ENCODE measurements at regions not wholly inside any gene's neighbourhood (a gene's known extent, or its start where the extent isn't known, plus 50 kb on each side); places are given as distances from the start of the nearest gene placed in this dataset.
A peak's percentile ranks its signal among the peaks of the same experiment; 100 is the strongest.

DNA sequence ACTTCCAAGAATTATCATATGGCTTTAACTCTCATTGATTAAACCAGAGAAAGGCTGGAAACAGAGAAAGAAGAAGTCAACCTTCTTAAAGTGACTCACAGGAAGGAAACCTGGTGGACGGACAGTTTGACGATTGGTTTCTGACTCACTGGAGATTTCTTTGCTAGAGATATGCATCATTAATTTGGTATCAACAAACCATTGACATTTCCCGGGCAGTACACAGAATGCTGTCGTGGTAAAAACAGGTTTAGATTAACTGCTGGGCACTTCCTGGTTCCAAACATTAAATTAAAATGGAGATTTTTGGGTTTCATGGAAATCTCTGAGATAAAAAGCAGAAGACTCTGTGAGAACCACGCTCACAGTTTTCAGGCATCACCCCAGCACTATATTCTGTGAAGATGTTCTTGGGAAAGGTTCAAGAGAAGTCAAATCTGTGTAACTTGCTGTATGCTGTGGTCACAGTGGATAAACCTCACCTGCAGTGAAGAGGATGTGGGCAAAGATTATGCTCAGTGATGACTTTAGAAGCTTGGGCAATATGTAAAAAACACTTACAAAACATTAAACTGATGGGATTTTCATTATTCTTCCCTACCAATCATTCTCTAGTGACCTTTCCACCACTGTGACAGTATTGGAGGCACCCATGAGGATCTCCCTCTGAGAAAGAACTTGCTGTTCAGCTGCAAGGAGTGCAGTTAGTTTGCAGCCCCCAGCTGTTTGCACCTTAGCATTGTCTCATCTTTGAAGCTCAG lies 61.1 kb upstream of the CD44 start:
- DNase-seq: no peak

DNA sequence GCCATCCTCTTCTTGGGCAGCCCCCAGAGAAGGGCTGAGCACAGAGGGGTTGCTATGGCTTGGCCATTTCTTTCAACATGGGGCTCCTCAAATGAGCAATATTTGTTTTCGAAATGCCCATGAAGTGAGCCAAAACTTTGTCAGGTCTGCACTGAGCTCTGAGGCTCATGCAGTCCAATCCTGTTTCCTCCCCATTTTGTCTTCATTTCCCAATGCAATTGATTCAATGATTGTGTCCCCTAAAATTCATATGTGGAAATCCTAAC lies 60.6 kb upstream of the CD44 start:
- no peak for DNase-seq

DNA sequence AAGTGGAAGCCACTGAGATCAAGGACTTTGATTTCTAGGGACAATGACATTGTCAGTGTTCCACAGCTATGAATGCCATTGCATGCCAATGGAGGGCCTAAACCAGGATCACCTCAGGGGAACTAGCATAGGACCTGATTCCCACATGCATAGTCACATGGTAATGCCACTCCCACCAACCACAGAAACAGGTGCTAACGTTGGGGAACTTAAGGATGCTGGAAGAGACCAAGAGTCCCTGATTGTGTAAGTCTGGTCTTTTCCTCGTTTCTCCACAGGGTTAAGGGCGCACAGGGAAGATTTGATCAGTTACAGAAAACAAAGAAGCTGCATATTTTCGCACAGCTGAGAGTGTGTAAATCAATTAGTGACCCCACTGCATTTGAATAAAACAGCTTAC lies 59.4 kb upstream of the CD44 start:
- DNase-seq: no peak

DNA sequence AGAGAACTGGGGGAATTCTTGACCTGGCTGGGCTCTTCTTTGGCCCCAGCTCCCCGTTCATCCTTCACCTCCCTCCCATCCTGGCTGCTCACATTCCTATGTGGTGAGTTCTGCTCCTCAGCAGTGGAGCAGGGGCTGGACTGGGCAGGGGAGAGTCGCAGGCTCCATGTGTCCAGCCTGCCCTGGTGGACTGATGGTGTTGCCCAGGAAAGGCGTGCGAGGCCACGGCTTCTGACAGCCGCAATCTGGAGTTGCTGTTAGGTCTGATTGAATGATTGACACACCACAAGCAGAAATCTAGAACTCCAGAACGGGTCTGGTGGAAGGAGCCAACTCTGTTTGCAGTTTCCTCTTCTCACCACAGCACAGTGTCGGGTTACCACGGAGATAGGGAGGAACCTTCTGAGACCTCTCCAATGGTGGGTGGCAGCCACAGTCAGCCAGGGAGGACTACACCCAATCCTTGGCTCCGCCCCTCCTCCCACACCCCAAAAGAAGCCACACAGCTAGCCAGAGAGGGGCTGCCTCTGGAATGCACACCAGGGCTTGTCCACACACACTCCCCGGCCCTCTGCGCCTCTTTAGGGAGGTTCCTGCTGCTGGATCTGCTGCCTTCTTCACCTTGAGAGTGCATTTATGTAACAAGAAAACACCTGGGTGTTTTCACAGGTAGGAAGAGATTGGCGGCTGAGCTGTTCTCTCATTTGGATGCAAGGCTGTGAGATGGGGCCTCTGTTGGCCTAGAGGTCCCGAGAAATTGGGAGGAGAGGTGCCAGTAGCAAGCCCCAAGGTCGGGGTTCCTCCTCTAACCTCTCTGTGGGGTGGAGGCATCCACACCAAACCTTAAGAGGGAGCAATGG lies 56.4 kb upstream of the CD44 start:
- no peak for DNase-seq

DNA sequence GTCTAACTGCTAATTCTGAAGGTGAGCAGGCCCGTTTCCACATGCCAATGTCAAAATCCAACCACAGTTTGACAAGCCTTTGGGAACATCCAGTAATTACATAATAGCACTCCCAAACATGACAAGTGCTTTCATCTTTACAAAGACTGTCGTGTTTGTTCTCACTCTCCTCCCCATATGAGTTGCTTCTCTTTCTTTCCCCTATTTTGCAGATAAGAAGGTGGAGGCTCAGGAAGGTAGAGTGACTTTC lies 55.9 kb upstream of the CD44 start:
- no peak for DNase-seq

DNA sequence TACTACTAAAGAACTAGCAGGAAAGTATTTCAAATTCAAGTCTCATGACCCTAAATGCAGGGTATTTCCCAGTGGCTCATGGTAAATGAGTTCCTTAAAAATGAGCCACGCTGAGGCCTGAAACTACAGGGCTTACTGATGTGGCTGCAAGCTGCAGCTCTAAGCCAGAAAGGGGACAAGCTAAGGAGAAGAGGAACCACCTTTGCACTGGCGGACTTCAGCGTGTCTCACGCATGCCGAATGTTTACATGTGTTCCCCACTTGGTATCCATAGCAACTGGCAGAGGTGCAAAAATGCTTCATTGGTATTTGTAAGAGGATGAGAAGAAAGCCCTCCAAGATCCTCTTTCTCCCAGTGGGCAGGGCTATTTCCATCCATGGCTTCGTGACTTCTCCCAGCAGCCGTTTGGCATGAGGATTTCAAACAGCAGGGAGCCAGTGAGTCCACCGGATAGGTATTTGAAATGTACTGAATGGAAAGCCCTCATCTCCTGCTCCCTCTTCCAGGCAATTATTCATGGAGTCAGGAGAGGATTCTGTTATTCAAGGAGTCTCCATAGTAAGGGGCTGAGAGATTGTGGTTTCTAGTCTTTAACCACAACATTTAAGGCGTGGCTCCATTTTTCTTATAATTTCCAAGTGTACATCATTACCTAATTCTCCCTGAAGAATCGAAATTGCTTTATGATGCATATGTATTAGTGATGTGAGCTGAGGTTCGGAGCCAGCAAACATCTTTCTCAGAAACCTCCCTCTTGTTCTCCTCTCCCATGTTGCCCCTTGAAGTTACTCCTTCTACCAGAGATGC lies 55.3 kb upstream of the CD44 start:
- no peak for DNase-seq

DNA sequence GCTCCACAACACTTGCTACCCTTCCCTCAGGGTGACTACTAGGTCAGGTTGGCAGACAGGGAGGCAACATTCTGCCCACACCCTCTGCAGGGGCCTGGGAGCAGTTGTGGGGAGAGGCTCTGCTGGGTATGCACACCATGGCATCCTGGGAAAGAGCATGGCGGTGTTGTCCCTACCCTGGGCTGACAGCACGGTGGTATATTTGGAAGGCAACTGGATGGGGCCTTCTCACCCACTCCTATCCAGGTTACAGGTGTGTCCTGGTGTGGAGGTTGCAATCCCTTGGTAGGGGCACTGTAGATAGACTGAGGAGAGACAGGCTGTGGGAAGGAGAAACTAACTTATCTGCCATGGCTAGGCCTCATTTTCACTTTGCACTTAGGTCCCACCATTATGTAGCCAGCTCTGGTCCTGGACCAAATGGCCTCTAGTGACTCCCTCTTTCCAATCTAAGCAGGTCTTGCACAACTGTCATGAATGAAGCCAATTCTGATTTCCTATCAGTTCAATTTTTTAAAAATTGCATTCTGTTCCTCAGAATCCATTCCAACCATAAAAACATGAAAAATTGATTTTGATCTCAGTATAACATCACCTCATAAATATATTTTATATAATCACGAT lies 54.0 kb upstream of the CD44 start:
- no peak for DNase-seq

DNA sequence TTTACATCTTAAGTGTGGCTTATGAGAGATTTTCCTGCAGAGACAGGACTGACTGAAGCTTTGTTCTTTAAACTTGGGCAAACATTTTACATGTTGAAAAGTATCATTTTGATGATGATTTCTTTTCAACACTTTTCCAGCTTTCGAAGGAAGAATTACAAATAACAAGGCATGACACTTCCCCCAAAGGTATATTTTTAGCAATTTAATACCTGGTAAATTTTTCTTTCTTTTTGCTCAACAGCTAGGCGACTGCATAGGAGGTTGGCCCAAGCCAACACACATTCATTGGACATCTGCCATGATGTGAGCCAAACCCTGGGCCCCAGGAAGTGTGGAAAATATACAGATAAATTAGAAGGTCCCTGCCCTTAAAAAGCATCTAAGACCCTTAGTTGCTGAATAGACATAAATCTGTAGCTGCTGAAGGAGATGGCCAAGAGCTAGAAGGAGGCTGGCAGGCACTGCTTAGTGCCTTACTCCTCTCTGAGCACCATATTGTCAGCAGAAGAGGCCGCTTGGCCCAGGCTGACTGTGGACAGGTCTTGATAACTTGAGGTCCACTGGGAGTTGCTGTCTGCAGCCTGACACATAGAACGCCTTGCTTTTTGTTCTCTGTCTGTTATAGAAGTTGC lies 53.3 kb upstream of the CD44 start:
- DNase-seq: no peak

DNA sequence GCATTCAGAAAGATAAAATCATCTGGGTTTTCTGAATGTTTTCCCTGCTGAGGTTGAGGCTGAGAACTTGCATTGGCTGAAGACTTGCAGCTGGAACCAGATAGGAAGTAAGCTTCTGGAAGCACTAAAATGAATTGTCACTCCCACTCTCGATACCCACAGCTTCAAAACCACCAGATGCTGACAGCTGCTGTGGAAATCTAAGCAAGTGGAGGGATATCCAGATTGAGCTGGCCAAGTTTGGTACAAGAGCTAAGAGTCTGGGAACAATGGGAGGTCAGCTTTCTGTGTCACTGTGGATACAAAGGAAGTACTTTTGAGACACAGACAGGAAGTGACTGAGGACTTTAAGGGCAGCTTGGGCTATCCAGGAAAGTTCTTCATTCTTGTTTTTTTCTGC lies 51.3 kb upstream of the CD44 start:
- no peak for DNase-seq

DNA sequence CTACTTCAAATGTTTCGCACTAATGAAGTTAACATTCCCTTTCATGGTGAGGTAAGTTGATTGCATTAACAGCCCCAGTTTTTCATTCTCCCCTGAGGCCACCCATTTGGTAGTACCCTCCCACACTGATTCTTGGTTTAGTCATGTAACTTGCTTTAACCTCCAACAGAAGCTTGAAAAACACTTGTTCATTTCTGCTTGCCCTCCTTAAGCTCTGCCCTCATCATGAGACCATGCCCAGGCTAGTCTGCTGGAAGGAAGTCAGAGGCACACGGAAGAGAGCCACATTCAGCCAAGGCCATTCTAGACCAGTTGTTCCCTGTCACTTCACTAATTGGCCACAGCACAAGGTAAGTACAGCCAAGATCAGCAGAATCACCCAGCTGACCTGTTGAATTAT lies 50.7 kb upstream of the CD44 start:
- DNase-seq: no peak

DNA sequence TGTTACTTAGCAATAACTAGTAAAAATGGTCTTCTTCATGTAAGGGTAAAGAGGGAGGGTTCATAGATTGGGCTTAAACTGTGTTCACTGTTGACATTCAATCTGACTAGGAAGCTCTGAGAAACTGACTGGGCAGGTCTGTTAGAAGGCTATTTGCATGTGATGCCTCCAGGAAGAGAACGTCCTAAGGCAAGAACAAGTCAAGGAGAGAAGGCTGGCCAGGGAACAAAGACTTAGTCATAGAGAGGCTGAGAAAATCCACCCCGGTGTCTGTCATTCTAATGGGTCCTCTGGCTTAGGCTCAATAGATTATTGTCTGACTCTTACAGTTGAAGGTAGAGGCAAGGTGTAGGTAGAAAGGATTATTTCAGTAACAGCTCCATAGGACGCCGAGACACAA lies 50.3 kb upstream of the CD44 start:
- peak; percentile 61 to 62 for DNase-seq

Data from NCI-H526 (cell line).